ENCODE measurements at regions not wholly inside any gene's neighbourhood (a gene's known extent, or its start where the extent isn't known, plus 50 kb on each side); places are given as distances from the start of the nearest gene placed in this dataset.
"Not testable (repeated sequence)": the region's sequence is repeated elsewhere in the genome, so short reads cannot be mapped to it uniquely, and the experiment has no call there.

- TF ChIP-seq, protein P1, sequence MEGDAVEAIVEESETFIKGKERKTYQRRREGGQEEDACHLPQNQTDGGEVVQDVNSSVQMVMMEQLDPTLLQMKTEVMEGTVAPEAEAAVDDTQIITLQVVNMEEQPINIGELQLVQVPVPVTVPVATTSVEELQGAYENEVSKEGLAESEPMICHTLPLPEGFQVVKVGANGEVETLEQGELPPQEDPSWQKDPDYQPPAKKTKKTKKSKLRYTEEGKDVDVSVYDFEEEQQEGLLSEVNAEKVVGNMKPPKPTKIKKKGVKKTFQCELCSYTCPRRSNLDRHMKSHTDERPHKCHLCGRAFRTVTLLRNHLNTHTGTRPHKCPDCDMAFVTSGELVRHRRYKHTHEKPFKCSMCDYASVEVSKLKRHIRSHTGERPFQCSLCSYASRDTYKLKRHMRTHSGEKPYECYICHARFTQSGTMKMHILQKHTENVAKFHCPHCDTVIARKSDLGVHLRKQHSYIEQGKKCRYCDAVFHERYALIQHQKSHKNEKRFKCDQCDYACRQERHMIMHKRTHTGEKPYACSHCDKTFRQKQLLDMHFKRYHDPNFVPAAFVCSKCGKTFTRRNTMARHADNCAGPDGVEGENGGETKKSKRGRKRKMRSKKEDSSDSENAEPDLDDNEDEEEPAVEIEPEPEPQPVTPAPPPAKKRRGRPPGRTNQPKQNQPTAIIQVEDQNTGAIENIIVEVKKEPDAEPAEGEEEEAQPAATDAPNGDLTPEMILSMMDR (IDR thresholded peaks at IDR 0.05): no peak
- Mint-ChIP-seq H3K9me3 (peaks cover 15% of the 10 kb centered on the region), H3K27ac (no peak overlapping the region), H3K27me3 (ENCODE audit: low read depth, poor library complexity) (peaks cover 14% of the 10 kb centered on the region), H3K4me3 (no peak overlapping the region), H3K36me3 (ENCODE audit: low read depth) (peaks cover 5% of the 10 kb centered on the region), H3K4me1 (peaks cover 17% of the 10 kb centered on the region)
- DNase-seq: no peak
Observed at GRCh38 chr20:52426856-52427255, 235.3 kb upstream of the ZFP64 start.

- DNase-seq: no peak
- H3K27me3 Mint-ChIP-seq (ENCODE audit: low read depth, poor library complexity): peaks cover 11% of the 10 kb centered on the region
- TF ChIP-seq, protein P1 (IDR thresholded peaks at IDR 0.05): no peak
- H3K27ac Mint-ChIP-seq: no peak overlapping the region
- no peak overlapping the region for H3K4me3 Mint-ChIP-seq
- H3K4me1 Mint-ChIP-seq: peaks cover 17% of the 10 kb centered on the region
- H3K36me3 Mint-ChIP-seq (ENCODE audit: low read depth): peaks cover 5% of the 10 kb centered on the region
- peaks cover 13% of the 10 kb centered on the region for H3K9me3 Mint-ChIP-seq
Observed at GRCh38 chr20:52425701-52426100, 234.1 kb upstream of the ZFP64 start.

DNA sequence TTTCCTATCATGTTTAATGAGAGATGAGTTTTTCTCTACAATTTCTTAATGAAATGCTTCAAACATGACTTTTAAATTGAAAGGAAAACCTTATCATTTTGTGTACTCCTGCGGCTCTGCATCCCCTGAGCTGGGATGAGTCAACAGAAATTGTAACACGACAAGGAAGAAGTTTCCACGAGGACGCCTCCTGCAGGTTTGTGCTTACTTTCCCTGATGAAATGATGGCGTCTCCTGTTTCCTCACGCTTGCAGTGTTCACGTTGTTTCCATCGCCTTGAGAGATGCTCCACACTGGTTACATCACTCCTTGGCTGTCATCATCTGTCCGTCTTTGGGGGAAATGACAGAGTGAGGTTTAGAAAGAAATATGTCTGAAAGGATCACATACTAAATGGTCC lies 233.7 kb upstream of the ZFP64 start:
- Mint-ChIP-seq H3K36me3 (ENCODE audit: low read depth) (peaks cover 5% of the 10 kb centered on the region), H3K4me3 (no peak overlapping the region), H3K4me1 (peaks cover 17% of the 10 kb centered on the region), H3K9me3 (peaks cover 10% of the 10 kb centered on the region), H3K27me3 (ENCODE audit: low read depth, poor library complexity) (peaks cover 11% of the 10 kb centered on the region), H3K27ac (peak overlapping the region; percentile 82)
- TF ChIP-seq, protein P1 (IDR thresholded peaks at IDR 0.05): no peak
- no peak for DNase-seq

GRCh38 chr20:52424357-52424942 lies 232.9 kb upstream of the ZFP64 start:
- DNase-seq; H3K27ac Mint-ChIP-seq; H3K4me3 Mint-ChIP-seq; H3K36me3 Mint-ChIP-seq (ENCODE audit: low read depth): not testable (repeated sequence)
- Mint-ChIP-seq H3K27me3 (ENCODE audit: low read depth, poor library complexity) (peaks cover 11% of the 10 kb centered on the region), H3K4me1 (peaks cover 17% of the 10 kb centered on the region), H3K9me3 (peaks cover 13% of the 10 kb centered on the region)

- Mint-ChIP-seq H3K9me3 (peaks cover 17% of the 10 kb centered on the region), H3K27me3 (ENCODE audit: low read depth, poor library complexity) (peaks cover 11% of the 10 kb centered on the region), H3K27ac (peak overlapping the region; percentile 40), H3K4me1 (peaks cover 17% of the 10 kb centered on the region)
- not testable (repeated sequence) for H3K4me3 Mint-ChIP-seq; DNase-seq; H3K36me3 Mint-ChIP-seq (ENCODE audit: low read depth)
Observed at GRCh38 chr20:52423536-52424140, 232.1 kb upstream of the ZFP64 start.

GRCh38 chr20:52422574-52423336 lies 231.2 kb upstream of the ZFP64 start:
- Mint-ChIP-seq H3K36me3 (ENCODE audit: low read depth) (no peaks in the 10 kb centered on the region), H3K4me3 (no peak overlapping the region), H3K27me3 (ENCODE audit: low read depth, poor library complexity) (peaks cover 11% of the 10 kb centered on the region), H3K4me1 (peaks cover 17% of the 10 kb centered on the region), H3K9me3 (peaks cover 20% of the 10 kb centered on the region), H3K27ac (no peak overlapping the region)
- TF ChIP-seq, protein P1 (IDR thresholded peaks at IDR 0.05): no peak
- DNase-seq: no peak

All from nephron progenitor cell (in vitro differentiated cells).